ENCODE measurements at regions not wholly inside any gene's neighbourhood (a gene's known extent, or its start where the extent isn't known, plus 50 kb on each side); places are given as distances from the start of the nearest gene placed in this dataset.

DNA sequence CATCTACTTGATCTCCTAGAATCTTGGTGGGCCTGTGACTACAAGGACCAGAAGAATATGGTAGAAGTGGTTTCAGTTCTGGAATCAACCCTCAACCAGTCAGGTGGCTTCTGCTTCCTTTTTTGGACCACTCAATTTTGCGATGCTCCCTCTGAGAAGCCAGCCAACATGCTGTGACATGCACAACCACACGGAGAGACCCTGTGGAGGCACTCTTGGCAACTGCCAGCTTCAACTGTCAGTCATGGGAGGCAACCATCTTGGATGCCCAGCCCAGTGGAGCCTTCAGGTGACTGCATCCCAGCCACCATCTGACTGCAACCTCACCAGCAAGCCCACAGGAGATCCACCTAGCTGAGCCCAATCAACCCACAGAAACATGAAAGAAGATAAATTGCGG, 137.3 kb downstream of the FAM114A2 start:
- no peak overlapping the region for H3K4me3 Mint-ChIP-seq (ENCODE audit: unreplicated experiment)
- H3K27ac Mint-ChIP-seq (ENCODE audit: unreplicated experiment): no peak overlapping the region
- DNase-seq: no peak
- peaks cover 13% of the 10 kb centered on the region for H3K4me1 Mint-ChIP-seq (ENCODE audit: low read depth, unreplicated experiment)
- TF ChIP-seq, protein P1, sequence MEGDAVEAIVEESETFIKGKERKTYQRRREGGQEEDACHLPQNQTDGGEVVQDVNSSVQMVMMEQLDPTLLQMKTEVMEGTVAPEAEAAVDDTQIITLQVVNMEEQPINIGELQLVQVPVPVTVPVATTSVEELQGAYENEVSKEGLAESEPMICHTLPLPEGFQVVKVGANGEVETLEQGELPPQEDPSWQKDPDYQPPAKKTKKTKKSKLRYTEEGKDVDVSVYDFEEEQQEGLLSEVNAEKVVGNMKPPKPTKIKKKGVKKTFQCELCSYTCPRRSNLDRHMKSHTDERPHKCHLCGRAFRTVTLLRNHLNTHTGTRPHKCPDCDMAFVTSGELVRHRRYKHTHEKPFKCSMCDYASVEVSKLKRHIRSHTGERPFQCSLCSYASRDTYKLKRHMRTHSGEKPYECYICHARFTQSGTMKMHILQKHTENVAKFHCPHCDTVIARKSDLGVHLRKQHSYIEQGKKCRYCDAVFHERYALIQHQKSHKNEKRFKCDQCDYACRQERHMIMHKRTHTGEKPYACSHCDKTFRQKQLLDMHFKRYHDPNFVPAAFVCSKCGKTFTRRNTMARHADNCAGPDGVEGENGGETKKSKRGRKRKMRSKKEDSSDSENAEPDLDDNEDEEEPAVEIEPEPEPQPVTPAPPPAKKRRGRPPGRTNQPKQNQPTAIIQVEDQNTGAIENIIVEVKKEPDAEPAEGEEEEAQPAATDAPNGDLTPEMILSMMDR (IDR thresholded peaks at IDR 0.05; ENCODE audit: partially characterized antibody, unreplicated experiment): no peak
- no peaks in the 10 kb centered on the region for H3K36me3 Mint-ChIP-seq (ENCODE audit: unreplicated experiment)
- H3K27me3 Mint-ChIP-seq (ENCODE audit: unreplicated experiment): no peaks in the 10 kb centered on the region
- no peaks in the 10 kb centered on the region for H3K9me3 Mint-ChIP-seq (ENCODE audit: unreplicated experiment)

DNA sequence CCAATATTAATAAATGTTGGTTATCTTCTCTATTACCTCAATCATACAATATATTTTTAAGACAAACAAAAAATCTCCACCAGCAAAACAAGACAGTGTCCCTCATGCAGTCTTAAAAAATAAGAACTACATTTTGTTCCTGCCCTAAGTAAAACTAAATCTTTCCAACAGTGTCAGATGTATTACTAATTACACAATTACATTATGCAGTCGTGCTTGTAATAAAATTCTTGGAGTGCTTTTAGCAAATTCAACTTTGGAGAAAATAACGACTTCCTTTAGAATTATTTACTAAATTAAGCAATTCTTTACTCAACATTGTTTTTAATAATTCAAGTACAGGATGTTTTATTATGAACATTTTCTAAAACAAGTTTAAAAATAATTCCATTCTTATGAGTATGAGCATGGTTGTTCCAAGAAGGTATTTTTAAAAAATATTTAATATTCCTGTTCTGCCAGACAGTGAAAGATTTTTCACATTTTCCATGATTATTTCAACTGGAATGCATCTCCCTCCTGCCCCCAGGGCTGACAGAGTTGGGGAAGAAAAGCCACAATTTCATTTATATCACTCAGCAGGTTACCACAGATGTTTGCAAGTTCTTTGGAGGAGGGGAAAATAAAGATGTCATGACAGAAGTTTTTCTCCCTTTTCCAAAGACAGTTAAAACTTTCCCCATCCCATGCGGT, 137.9 kb downstream of the FAM114A2 start:
- Mint-ChIP-seq H3K9me3 (ENCODE audit: unreplicated experiment) (no peaks in the 10 kb centered on the region), H3K27ac (ENCODE audit: unreplicated experiment) (no peak overlapping the region)

DNA sequence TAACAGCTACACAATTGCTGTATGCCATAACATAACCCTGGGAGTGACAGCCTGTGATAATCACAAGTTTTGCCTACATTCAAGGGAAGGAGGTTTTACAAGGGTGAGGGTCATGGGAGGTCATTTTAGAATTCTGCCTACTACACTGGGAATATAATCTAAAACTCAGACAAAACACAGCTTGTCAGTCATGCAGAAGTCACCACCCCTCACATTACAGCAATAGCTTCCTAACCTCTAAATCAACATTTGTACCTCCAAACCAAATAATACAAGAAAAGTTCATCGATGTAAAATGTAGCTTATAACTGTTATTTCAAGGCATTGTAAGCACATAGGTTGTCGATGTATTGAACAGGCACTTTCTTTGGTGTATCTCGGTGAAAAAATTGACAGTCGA, 139.0 kb downstream of the FAM114A2 start:
- no peaks in the 10 kb centered on the region for H3K27me3 Mint-ChIP-seq (ENCODE audit: unreplicated experiment)
- TF ChIP-seq, protein P1 (IDR thresholded peaks at IDR 0.05; ENCODE audit: partially characterized antibody, unreplicated experiment): no peak
- no peak overlapping the region for H3K27ac Mint-ChIP-seq (ENCODE audit: unreplicated experiment)
- H3K4me3 Mint-ChIP-seq (ENCODE audit: unreplicated experiment): no peak overlapping the region
- H3K9me3 Mint-ChIP-seq (ENCODE audit: unreplicated experiment): no peaks in the 10 kb centered on the region
- no peak for DNase-seq
- no peaks in the 10 kb centered on the region for H3K36me3 Mint-ChIP-seq (ENCODE audit: unreplicated experiment)
- H3K4me1 Mint-ChIP-seq (ENCODE audit: low read depth, unreplicated experiment): peaks cover 3% of the 10 kb centered on the region

More for the DNA sequence above, 137.9 kb downstream of the FAM114A2 start:
- DNase-seq: no peak
- H3K4me3 Mint-ChIP-seq (ENCODE audit: unreplicated experiment): no peak overlapping the region
- TF ChIP-seq, protein P1 (IDR thresholded peaks at IDR 0.05; ENCODE audit: partially characterized antibody, unreplicated experiment): no peak
- H3K27me3 Mint-ChIP-seq (ENCODE audit: unreplicated experiment): no peaks in the 10 kb centered on the region
- peaks cover 11% of the 10 kb centered on the region for H3K4me1 Mint-ChIP-seq (ENCODE audit: low read depth, unreplicated experiment)
- no peaks in the 10 kb centered on the region for H3K36me3 Mint-ChIP-seq (ENCODE audit: unreplicated experiment)

DNA sequence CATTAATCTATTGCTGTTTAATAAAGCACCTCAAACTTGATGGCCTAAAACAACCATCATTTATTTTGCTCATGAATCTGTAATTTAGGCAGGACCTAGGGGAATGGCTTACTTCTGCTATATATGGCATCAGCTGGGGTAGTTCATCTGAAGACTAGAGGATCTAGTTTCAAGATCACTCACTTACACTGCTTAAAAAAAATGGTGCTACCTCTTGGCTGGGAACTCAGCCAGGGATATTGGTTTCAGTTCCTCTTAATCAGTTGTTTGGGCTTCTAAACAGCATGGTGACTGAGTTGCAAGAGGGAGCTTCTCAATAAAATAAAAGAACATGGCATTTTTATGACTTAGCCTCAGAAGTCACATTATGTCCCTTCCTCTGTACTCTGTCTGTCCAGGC, 142.0 kb downstream of the FAM114A2 start:
- Mint-ChIP-seq H3K27me3 (ENCODE audit: unreplicated experiment) (no peaks in the 10 kb centered on the region), H3K4me3 (ENCODE audit: unreplicated experiment) (no peak overlapping the region), H3K27ac (ENCODE audit: unreplicated experiment) (no peak overlapping the region), H3K36me3 (ENCODE audit: unreplicated experiment) (no peaks in the 10 kb centered on the region), H3K4me1 (ENCODE audit: low read depth, unreplicated experiment) (no peaks in the 10 kb centered on the region), H3K9me3 (ENCODE audit: unreplicated experiment) (no peaks in the 10 kb centered on the region)
- TF ChIP-seq, protein P1 (IDR thresholded peaks at IDR 0.05; ENCODE audit: partially characterized antibody, unreplicated experiment): no peak
- DNase-seq: no peak

DNA sequence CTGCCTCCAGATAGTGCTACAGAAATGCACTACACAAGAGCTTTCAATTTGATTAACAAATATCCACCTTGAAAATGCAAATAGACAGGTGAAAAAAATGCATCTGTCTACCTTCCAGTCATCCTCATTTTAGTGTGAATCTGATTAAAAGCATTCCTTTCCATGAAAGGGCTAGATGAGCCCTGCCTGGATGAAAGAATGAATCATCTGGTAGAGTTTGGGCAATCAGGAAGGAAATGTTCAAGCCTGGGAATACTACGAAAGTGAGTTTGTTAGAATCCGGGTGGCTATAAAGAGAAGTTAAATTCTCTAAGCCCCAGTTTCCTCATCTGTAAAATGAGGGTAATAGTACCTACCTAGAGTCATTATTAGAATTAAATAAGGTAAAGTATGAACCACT, 142.6 kb downstream of the FAM114A2 start:
- Mint-ChIP-seq H3K9me3 (ENCODE audit: unreplicated experiment) (no peaks in the 10 kb centered on the region), H3K27me3 (ENCODE audit: unreplicated experiment) (peaks cover 2% of the 10 kb centered on the region), H3K27ac (ENCODE audit: unreplicated experiment) (no peak overlapping the region), H3K4me1 (ENCODE audit: low read depth, unreplicated experiment) (no peaks in the 10 kb centered on the region), H3K4me3 (ENCODE audit: unreplicated experiment) (no peak overlapping the region), H3K36me3 (ENCODE audit: unreplicated experiment) (no peaks in the 10 kb centered on the region)
- TF ChIP-seq, protein P1 (IDR thresholded peaks at IDR 0.05; ENCODE audit: partially characterized antibody, unreplicated experiment): no peak
- DNase-seq: no peak
